ENCODE measurements at regions not wholly inside any gene's neighbourhood (a gene's known extent, or its start where the extent isn't known, plus 50 kb on each side); places are given as distances from the start of the nearest gene placed in this dataset.

DNA sequence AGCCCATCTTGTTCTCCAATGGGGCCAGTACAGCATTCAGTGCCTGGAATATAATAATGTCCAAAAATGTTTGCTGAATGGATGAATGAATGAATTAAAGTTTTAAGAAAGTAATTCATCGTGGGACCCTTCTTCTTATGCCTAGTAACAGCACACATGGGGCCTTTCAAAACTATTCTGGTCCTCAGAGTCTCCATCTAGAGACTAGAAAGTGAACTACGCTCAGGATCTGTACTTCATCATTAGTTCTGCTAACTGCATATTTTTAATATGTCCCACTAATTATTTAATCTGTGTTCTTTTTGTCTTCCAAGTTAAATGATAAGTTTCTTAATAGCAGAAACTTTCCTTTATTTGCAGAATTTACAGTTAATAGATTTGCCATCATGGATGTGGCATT, 172.5 kb downstream of the SMAD2 start:
- Histone ChIP-seq H3K4me1 (ENCODE audit: insufficient read depth, low read length) (no peaks in the 10 kb centered on the region), H3K27ac (ENCODE audit: low read depth, low read length) (no peak overlapping the region), H3K9ac (ENCODE audit: low read length) (no peak overlapping the region)

GRCh38 chr18:47756364-47757016, 174.0 kb downstream of the SMAD2 start:
- Histone ChIP-seq H3K27ac (ENCODE audit: low read depth, low read length) (no peak overlapping the region), H3K4me1 (ENCODE audit: insufficient read depth, low read length) (no peaks in the 10 kb centered on the region), H3K36me3 (ENCODE audit: insufficient read depth, low read length) (no peaks in the 10 kb centered on the region), H3K27me3 (ENCODE audit: control insufficient read depth in 1 of 2, insufficient read depth in 2 of 2, low read length in 2 of 2) (peaks cover 0 to 8% of the 10 kb centered on the region in 2 donors), H3K4me3 (ENCODE audit: low read depth in 1 of 2, low read length in 2 of 2) (no peak overlapping the region), H3K9ac (ENCODE audit: low read length) (no peak overlapping the region), H3K9me3 (ENCODE audit: low read length) (no peaks in the 10 kb centered on the region)

More for the DNA sequence above, 172.5 kb downstream of the SMAD2 start:
- Histone ChIP-seq H3K36me3 (ENCODE audit: insufficient read depth, low read length) (no peaks in the 10 kb centered on the region), H3K4me3 (ENCODE audit: low read depth in 1 of 2, low read length in 2 of 2) (no peak overlapping the region), H3K27me3 (ENCODE audit: control insufficient read depth in 1 of 2, insufficient read depth in 2 of 2, low read length in 2 of 2) (peaks cover 0 to 8% of the 10 kb centered on the region in 2 donors), H3K9me3 (ENCODE audit: low read length) (no peaks in the 10 kb centered on the region)

GRCh38 chr18:47755102-47755456, 175.4 kb downstream of the SMAD2 start:
- Histone ChIP-seq H3K36me3 (ENCODE audit: insufficient read depth, low read length) (no peaks in the 10 kb centered on the region), H3K9me3 (ENCODE audit: low read length) (no peaks in the 10 kb centered on the region), H3K9ac (ENCODE audit: low read length) (no peak overlapping the region), H3K4me1 (ENCODE audit: insufficient read depth, low read length) (no peaks in the 10 kb centered on the region), H3K27me3 (ENCODE audit: control insufficient read depth in 1 of 2, insufficient read depth in 2 of 2, low read length in 2 of 2) (peaks cover 0 to 8% of the 10 kb centered on the region in 2 donors), H3K27ac (ENCODE audit: low read depth, low read length) (no peak overlapping the region), H3K4me3 (ENCODE audit: low read depth in 1 of 2, low read length in 2 of 2) (no peak overlapping the region)

DNA sequence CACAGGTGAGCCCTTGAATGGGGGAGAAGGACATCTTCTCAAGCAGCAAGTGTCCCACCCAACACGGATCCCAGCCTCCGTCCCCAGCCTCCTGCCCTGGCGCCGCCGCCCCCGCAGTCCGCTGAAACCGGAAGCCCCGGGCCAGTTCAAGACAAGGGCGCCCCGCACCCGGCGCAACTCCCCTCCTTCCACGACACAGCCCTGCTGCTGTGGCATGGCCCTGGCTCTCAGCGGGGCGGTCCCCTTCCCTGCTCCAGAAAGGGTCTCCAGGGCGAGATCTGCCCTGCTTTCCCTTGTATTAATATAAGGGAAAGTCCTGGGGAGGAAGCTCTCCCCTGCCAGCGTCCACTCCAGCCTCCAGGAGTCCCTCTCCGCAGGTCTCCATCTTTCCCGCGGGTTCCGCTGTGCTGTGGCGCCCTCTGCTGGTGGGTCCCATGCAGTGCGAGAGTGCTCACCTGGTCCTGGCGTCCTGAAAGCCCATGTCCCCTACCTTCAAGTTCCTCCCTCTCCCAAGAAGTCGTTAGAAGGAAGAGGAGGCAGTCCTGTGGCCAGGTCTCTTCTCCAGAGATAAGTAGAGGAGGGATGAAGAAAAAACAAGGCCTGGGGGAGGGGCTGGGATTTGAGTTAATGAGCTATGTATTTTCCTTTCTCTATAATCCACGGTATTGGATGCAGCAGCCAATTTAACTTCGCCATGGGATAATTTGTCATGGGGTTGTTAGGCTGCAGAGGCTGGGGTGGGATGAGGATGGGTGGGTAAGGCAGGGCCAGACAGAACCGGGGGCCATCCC, 176.0 kb downstream of the SMAD2 start:
- Histone ChIP-seq H3K36me3 (ENCODE audit: insufficient read depth, low read length) (no peaks in the 10 kb centered on the region), H3K27me3 (ENCODE audit: control insufficient read depth in 1 of 2, insufficient read depth in 2 of 2, low read length in 2 of 2) (peaks cover 0 to 8% of the 10 kb centered on the region in 2 donors), H3K27ac (ENCODE audit: low read depth, low read length) (no peak overlapping the region), H3K9ac (ENCODE audit: low read length) (no peak overlapping the region), H3K9me3 (ENCODE audit: low read length) (no peaks in the 10 kb centered on the region), H3K4me3 (ENCODE audit: low read depth in 1 of 2, low read length in 2 of 2) (no peak overlapping the region), H3K4me1 (ENCODE audit: insufficient read depth, low read length) (no peaks in the 10 kb centered on the region)

- H3K4me3 ChIP-seq (ENCODE audit: low read depth in 1 of 2, low read length in 2 of 2), result no peak overlapping the region
- H3K4me1 ChIP-seq (ENCODE audit: insufficient read depth, low read length), result no peaks in the 10 kb centered on the region
- no peak overlapping the region for H3K27ac ChIP-seq (ENCODE audit: low read depth, low read length)
- no peaks in the 10 kb centered on the region for H3K9me3 ChIP-seq (ENCODE audit: low read length)
- no peak overlapping the region for H3K9ac ChIP-seq (ENCODE audit: low read length)
- H3K27me3 ChIP-seq (ENCODE audit: control insufficient read depth in 1 of 2, insufficient read depth in 2 of 2, low read length in 2 of 2), result peaks cover 0 to 14% of the 10 kb centered on the region in 2 donors
- H3K36me3 ChIP-seq (ENCODE audit: insufficient read depth, low read length), result no peaks in the 10 kb centered on the region
These were observed 177.4 kb downstream of the SMAD2 start for GRCh38 chr18:47752796-47753645.

GRCh38 chr18:47750889-47751423, 179.5 kb downstream of the SMAD2 start:
- Histone ChIP-seq H3K4me3 (ENCODE audit: low read depth in 1 of 2, low read length in 2 of 2) (no peak overlapping the region), H3K27ac (ENCODE audit: low read depth, low read length) (no peak overlapping the region), H3K27me3 (ENCODE audit: control insufficient read depth in 1 of 2, insufficient read depth in 2 of 2, low read length in 2 of 2) (peaks cover 0 to 14% of the 10 kb centered on the region in 2 donors), H3K9ac (ENCODE audit: low read length) (no peak overlapping the region), H3K4me1 (ENCODE audit: insufficient read depth, low read length) (no peaks in the 10 kb centered on the region), H3K36me3 (ENCODE audit: insufficient read depth, low read length) (no peaks in the 10 kb centered on the region), H3K9me3 (ENCODE audit: low read length) (no peaks in the 10 kb centered on the region)

- no peaks in the 10 kb centered on the region for H3K36me3 ChIP-seq (ENCODE audit: insufficient read depth, low read length)
- no peak overlapping the region for H3K27ac ChIP-seq (ENCODE audit: low read depth, low read length)
- H3K9me3 ChIP-seq (ENCODE audit: low read length), result no peaks in the 10 kb centered on the region
- H3K4me1 ChIP-seq (ENCODE audit: insufficient read depth, low read length), result no peaks in the 10 kb centered on the region
- peaks cover 0 to 14% of the 10 kb centered on the region in 2 donors for H3K27me3 ChIP-seq (ENCODE audit: control insufficient read depth in 1 of 2, insufficient read depth in 2 of 2, low read length in 2 of 2)
- no peak overlapping the region for H3K9ac ChIP-seq (ENCODE audit: low read length)
- no peak overlapping the region for H3K4me3 ChIP-seq (ENCODE audit: low read depth in 1 of 2, low read length in 2 of 2)
These were observed 180.9 kb downstream of the SMAD2 start for GRCh38 chr18:47749600-47749973.

- Histone ChIP-seq H3K4me1 (ENCODE audit: insufficient read depth, low read length) (no peaks in the 10 kb centered on the region), H3K27ac (ENCODE audit: low read depth, low read length) (no peak overlapping the region), H3K9me3 (ENCODE audit: low read length) (no peaks in the 10 kb centered on the region), H3K9ac (ENCODE audit: low read length) (no peak overlapping the region), H3K27me3 (ENCODE audit: control insufficient read depth in 1 of 2, insufficient read depth in 2 of 2, low read length in 2 of 2) (peaks cover 0 to 9% of the 10 kb centered on the region in 2 donors), H3K36me3 (ENCODE audit: insufficient read depth, low read length) (no peaks in the 10 kb centered on the region), H3K4me3 (ENCODE audit: low read depth in 1 of 2, low read length in 2 of 2) (peak overlapping the region; percentile 12 to 35)
These were observed 181.4 kb downstream of the SMAD2 start for GRCh38 chr18:47748847-47749599.

DNA sequence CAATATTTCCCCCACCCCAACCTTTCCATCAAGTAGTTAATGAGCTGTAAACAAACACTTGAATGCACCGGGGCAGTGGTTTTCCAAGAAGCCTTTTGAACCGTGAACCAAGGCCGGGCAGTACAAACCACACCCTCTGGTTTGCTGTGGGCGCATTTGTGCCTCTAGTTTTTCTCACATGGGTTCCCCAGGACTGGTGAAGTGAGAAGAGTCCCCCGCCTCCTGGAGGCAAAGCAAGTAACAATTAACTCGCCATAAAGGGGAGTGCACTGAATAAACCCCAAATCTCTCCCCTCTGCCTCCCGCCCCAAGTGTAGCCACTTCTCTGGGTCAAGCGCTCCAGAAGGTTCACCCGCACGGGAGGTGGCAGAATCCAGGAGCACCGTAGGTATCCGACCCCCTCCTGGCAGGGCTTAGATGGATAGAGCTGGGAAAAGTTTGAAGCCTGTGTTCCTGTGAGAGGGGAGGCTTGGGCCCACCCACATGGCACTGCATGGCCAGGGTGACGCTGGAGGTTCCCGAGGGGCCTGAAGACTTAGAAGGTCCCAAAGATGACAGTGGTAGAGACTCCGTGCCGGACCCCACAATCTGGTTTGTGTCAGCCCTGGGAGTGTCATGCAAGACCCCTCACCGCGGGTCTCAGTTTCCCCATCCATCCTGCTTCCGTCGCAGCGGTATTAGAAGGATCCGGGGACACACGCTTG, 182.2 kb downstream of the SMAD2 start:
- H3K27me3 ChIP-seq (ENCODE audit: control insufficient read depth in 1 of 2, insufficient read depth in 2 of 2, low read length in 2 of 2), result peaks cover 0 to 7% of the 10 kb centered on the region in 2 donors
- no peak overlapping the region for H3K9ac ChIP-seq (ENCODE audit: low read length)
- H3K4me1 ChIP-seq (ENCODE audit: insufficient read depth, low read length), result no peaks in the 10 kb centered on the region
- H3K36me3 ChIP-seq (ENCODE audit: insufficient read depth, low read length), result no peaks in the 10 kb centered on the region
- H3K27ac ChIP-seq (ENCODE audit: low read depth, low read length), result no peak overlapping the region
- no peaks in the 10 kb centered on the region for H3K9me3 ChIP-seq (ENCODE audit: low read length)
- H3K4me3 ChIP-seq (ENCODE audit: low read depth in 1 of 2, low read length in 2 of 2), result peak overlapping the region in 1 of 2 donors; percentile 35

GRCh38 chr18:47747260-47747795, 183.1 kb downstream of the SMAD2 start:
- H3K9me3 ChIP-seq (ENCODE audit: low read length), result no peaks in the 10 kb centered on the region

More at GRCh38 chr18:47747260-47747795, 183.1 kb downstream of the SMAD2 start:
- no peak overlapping the region for H3K9ac ChIP-seq (ENCODE audit: low read length)
- H3K36me3 ChIP-seq (ENCODE audit: insufficient read depth, low read length), result no peaks in the 10 kb centered on the region
- peaks cover 0 to 7% of the 10 kb centered on the region in 2 donors for H3K27me3 ChIP-seq (ENCODE audit: control insufficient read depth in 1 of 2, insufficient read depth in 2 of 2, low read length in 2 of 2)
- no peak overlapping the region for H3K4me3 ChIP-seq (ENCODE audit: low read depth in 1 of 2, low read length in 2 of 2)
- H3K4me1 ChIP-seq (ENCODE audit: insufficient read depth, low read length), result no peaks in the 10 kb centered on the region
- no peak overlapping the region for H3K27ac ChIP-seq (ENCODE audit: low read depth, low read length)

Data from muscle layer of colon (tissue), 2 donors.